Lower lobe of right lung (tissue), 2 donors: ENCODE measurements at regions not wholly inside any gene's neighbourhood (a gene's known extent, or its start where the extent isn't known, plus 50 kb on each side); places are given as distances from the start of the nearest gene placed in this dataset.

Experiments
- ATAC-seq, 2 donors: fragments of 200-7000 bp; cut with Tn5 transposase; one replicate each; pipeline ENCODE4 v1.9.1; 2020 to 2022; ENCODE audit warnings: mild to moderate bottlenecking in 2 of 2, moderate library complexity in 2 of 2
- DNase-seq: peaks from one replicate; pipeline ENCODE4 v3.0.0-alpha.2; 2020
- H3K27ac ChIP-seq: fragments of 200-600 bp; one replicate; pipeline ENCODE4 v1.8.0; 2022
- H3K27me3 ChIP-seq: fragments of 200-600 bp; one replicate; pipeline ENCODE4 v1.8.0; 2022; ENCODE audit warnings: low read depth
- H3K36me3 ChIP-seq: fragments of 200-600 bp; one replicate; pipeline ENCODE4 v1.8.0; 2022; ENCODE audit warnings: mild to moderate bottlenecking
- H3K4me1 ChIP-seq: fragments of 200-600 bp; one replicate; pipeline ENCODE4 v1.8.0; 2022
- H3K4me3 ChIP-seq: fragments of 200-600 bp; one replicate; pipeline ENCODE4 v1.8.0; 2022; ENCODE audit warnings: mild to moderate bottlenecking
- H3K9me3 ChIP-seq: fragments of 200-600 bp; one replicate; pipeline ENCODE4 v1.8.0; 2022
- CTCF ChIP-seq: fragments of 200-600 bp; IDR thresholded peaks from one replicate; pipeline ENCODE4 v1.8.0; 2022; ENCODE audit warnings: antibody characterized with exemption, mild to moderate bottlenecking
- intact Hi-C: fragments of 100-400 bp; cut with DNase I; formaldehyde crosslinking; loops from one replicate; pipeline ENCODE4 v1.11.0; 2022
- donor health status: DM: no; HTN: yes; CAD: no; lungs with severe emphysema.

GRCh38 chr10:57723305-57723704 is 544.4 kb downstream of the IPMK start:
- no peak for DNase-seq
- Histone ChIP-seq H3K36me3 (no peaks in the 10 kb centered on the region), H3K27ac (no peak overlapping the region), H3K27me3 (no peaks in the 10 kb centered on the region), H3K9me3 (no peaks in the 10 kb centered on the region), H3K4me3 (no peak overlapping the region), H3K4me1 (no peaks in the 10 kb centered on the region)
- intact Hi-C loops: no loop called here
- no peak for ATAC-seq
- TF ChIP-seq CTCF: no peak

GRCh38 chr10:57716884-57717283 is 550.8 kb downstream of the IPMK start:
- no peaks in the 10 kb centered on the region for H3K9me3 ChIP-seq
- H3K36me3 ChIP-seq: no peaks in the 10 kb centered on the region
- DNase-seq (no peak), ATAC-seq (peak in 1 of 2 donors; percentile 41)
- no peaks in the 10 kb centered on the region for H3K27me3 ChIP-seq
- intact Hi-C loops: no loop called here
- no peaks in the 10 kb centered on the region for H3K4me1 ChIP-seq
- no peak overlapping the region for H3K4me3 ChIP-seq
- H3K27ac ChIP-seq: no peak overlapping the region
- TF ChIP-seq CTCF: peak; percentile 28

- TF ChIP-seq CTCF: no peak
- ATAC-seq (no peak), DNase-seq (no peak)
- intact Hi-C loops: no loop called here
- H3K4me3 ChIP-seq: no peak overlapping the region
- no peak overlapping the region for H3K27ac ChIP-seq
- H3K36me3 ChIP-seq: no peaks in the 10 kb centered on the region
- no peaks in the 10 kb centered on the region for H3K4me1 ChIP-seq
- H3K27me3 ChIP-seq: no peaks in the 10 kb centered on the region
- H3K9me3 ChIP-seq: no peaks in the 10 kb centered on the region
These were observed 552.5 kb downstream of the IPMK start for GRCh38 chr10:57715233-57715632.

GRCh38 chr10:57707300-57707658 is 560.4 kb downstream of the IPMK start:
- H3K27ac ChIP-seq: no peak overlapping the region
- H3K4me1 ChIP-seq: no peaks in the 10 kb centered on the region
- H3K36me3 ChIP-seq: no peaks in the 10 kb centered on the region
- DNase-seq: no peak
- TF ChIP-seq CTCF: no peak
- H3K9me3 ChIP-seq: no peaks in the 10 kb centered on the region
- no peak overlapping the region for H3K4me3 ChIP-seq
- ATAC-seq: no peak
- H3K27me3 ChIP-seq: no peaks in the 10 kb centered on the region
- intact Hi-C loops: no loop called here

DNA sequence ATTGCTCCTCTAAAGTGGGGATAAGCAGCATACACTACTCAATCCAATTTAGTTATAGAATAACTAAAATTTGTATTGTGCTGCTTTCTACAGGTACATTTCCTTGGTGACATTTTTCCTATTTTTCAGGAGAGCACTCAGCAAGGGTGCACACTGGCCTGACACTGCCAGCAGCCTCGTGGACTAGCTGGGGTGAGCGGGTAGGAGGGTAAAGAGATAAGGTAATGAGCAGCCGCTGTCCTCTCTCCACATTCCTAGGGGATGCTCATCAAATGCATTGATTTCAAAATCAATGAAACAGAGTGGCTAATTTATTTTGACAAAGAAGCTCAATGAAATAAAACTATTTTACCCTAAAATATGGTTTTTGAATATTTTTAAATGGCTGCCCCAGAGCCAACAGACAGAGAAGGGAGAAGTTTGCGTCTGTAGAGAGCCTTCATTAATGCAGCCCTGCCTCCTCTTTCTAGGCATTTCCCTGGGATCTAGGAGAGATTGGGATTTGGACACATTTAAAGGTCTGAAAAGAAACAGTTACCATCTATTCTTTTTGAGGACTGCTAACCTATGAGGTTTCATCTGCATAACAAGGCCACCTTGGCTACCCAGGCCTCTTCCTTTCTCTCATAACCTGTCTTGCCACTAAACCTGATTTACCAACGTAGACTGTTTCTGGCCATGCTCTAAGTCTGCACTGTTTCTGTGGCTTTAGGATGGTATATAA is 561.0 kb downstream of the IPMK start:
- DNase-seq: no peak
- no peak overlapping the region for H3K4me3 ChIP-seq

More for the DNA sequence above, 561.0 kb downstream of the IPMK start:
- TF ChIP-seq CTCF: no peak
- Histone ChIP-seq H3K9me3 (no peaks in the 10 kb centered on the region), H3K4me1 (no peaks in the 10 kb centered on the region), H3K27ac (no peak overlapping the region), H3K36me3 (no peaks in the 10 kb centered on the region), H3K27me3 (no peaks in the 10 kb centered on the region)
- ATAC-seq: no peak
- intact Hi-C loops: no loop called here
